HG03457 (cell line): ENCODE measurements at regions not wholly inside any gene's neighbourhood (a gene's known extent, or its start where the extent isn't known, plus 50 kb on each side); places are given as distances from the start of the nearest gene placed in this dataset.
"Not testable (repeated sequence)": the region's sequence is repeated elsewhere in the genome, so short reads cannot be mapped to it uniquely, and the experiment has no call there.

Experiments used
- ATAC-seq: cut with Tn5 transposase; IDR thresholded peaks from one replicate; pipeline ENCODE4 v1.9.1; 2021; ENCODE audit warnings: moderate number of reproducible peaks; ENCODE audit not compliant: unreplicated experiment

DNA sequence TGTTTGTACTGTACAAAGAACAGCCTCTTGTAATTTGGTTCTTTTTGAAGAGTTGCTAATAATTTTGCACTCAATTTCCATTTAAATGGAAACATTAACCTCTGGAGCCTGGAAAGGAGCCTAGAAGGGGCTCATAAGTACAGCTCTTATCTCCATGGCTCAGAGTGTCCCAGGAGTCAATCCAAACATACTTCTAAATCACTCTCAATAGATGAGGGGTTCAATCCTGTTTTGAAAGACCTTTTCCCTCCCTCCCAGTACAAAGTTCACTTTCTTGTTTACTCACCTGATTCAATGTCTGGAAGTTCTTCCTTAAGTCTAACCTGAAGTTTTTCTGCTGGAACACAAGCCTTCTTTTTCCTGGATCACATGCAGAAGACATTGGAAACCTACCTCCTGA, 273.0 kb upstream of the PLET1 start:
- no peak for ATAC-seq

DNA sequence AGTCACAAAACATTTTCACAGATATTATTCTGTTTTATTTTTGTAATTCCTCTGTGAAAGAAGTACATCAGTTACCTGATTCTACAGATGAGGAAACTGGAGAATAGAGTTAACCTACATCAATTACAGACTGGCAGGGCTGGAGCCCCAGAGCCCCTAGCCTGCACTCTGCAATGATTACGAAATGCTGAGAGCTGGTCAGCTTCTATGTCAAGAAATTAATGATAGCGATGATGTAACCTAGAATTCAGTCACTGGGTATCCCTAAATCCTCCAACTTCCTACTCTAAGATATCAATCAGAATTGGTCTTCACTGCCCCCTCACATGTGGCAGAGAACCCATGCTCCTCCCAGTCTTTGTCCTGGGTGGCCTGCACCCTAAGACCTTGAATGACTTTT, 273.5 kb upstream of the PLET1 start:
- no peak for ATAC-seq

DNA sequence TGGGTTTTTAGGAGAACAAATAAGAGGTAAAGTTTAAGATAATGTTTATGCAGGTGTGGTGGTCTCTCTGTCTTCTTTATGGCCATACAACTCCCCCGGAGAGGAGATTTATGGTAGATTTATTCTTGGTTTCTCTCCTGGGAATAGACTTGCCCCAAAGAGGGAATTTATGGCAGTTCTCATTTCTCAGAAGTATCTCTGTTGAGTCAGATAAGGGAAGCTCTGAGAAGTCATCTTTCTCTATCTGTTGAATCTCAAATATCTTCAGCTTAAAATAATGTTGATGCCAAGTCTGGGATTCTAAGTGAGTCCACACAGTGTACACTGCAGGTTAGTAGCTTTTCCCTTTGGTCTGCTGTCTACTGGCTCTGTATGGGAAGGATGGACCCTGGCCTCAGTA, 276.4 kb upstream of the PLET1 start:
- no peak for ATAC-seq

- ATAC-seq = no peak
These were observed 277.2 kb upstream of the PLET1 start for GRCh38 chr11:112537846-112538330.

- ATAC-seq = no peak
These were observed 278.0 kb upstream of the PLET1 start for GRCh38 chr11:112538534-112539280.

- ATAC-seq = not testable (repeated sequence)
These were observed 278.6 kb upstream of the PLET1 start for GRCh38 chr11:112539281-112539555.

DNA sequence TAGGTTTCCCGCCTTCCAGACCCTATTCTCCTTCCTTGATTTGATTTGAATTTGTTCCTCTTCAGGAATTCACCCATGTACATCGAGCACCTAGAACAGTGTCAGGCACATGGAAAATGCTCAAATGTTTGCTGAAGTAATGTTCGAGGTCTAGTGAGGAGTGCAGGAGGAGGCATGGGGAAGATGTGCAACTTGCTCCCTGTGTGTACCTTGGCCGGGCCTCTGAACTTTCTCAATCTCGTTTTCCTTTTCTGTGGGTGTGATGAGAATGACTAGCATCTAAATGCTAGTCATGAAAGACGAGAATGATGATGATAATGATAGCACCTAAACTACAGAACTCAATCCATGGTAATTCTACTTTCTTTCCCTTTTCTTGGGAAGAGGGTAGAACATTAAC, 279.1 kb upstream of the PLET1 start:
- ATAC-seq = no peak

DNA sequence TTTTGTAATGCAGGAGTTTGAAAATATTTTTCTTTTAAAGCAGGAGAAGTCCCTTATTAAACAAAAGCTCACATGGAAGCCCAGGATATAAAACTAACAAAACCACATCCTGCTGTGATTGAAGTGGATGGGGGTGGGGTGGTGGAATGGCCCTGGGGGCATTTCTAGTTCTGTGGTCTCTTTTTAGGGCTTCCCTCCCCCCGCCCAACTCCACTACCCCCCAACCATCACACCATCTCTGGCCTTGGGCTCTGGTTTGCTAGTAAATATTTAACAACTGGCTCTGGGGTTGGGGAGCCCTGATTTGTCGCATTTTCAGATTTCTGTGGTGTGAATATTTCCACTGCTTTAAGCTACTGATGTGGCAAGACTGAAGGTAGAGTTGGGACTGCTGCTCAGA, 279.6 kb upstream of the PLET1 start:
- no peak for ATAC-seq

GRCh38 chr11:112541140-112542046, 280.7 kb upstream of the PLET1 start:
- ATAC-seq = no peak

DNA sequence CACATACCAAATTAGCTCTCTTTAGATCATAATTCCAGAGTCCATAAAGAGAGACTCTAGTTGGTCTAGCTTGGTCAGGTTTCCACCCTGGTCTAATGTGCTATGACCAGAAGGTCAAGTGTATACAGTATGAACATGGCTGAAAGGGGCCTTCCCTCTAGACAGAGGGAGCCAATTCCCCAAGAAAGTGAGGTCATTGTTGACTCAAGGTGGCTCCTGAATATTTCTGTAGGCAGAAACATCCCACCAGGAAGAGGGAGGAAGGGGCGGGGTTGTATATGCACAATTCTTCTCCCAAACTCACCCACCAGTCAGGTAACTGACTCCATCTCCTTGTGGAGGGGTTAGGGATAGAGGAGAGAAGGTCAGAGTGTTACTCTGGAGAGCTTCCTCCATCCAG, 281.8 kb upstream of the PLET1 start:
- ATAC-seq = no peak

DNA sequence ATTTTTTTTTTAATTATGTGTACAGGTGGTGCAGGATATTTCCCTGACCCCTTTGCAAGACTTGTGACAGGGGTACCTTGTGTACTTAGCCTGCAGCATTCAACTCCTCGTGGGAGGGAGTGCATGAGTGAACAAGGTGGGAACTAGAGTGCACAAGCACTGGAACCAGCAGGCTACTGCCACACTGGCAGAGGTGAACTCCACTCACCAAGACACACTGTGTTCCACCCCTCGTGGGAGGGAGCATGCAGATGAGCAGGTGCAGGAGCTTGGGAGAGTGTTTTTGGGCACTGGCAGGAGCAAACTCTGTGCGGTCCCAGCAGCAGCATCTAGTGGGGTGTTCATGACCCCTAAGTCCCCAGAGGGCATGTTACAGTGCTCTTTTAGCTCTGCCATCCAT, 282.7 kb upstream of the PLET1 start:
- no peak for ATAC-seq

GRCh38 chr11:112548641-112549040, 288.0 kb upstream of the PLET1 start:
- no peak for ATAC-seq

GRCh38 chr11:112553205-112553731, 292.6 kb upstream of the PLET1 start:
- no peak for ATAC-seq

- no peak for ATAC-seq
These were observed 293.9 kb upstream of the PLET1 start for GRCh38 chr11:112554586-112554985.

DNA sequence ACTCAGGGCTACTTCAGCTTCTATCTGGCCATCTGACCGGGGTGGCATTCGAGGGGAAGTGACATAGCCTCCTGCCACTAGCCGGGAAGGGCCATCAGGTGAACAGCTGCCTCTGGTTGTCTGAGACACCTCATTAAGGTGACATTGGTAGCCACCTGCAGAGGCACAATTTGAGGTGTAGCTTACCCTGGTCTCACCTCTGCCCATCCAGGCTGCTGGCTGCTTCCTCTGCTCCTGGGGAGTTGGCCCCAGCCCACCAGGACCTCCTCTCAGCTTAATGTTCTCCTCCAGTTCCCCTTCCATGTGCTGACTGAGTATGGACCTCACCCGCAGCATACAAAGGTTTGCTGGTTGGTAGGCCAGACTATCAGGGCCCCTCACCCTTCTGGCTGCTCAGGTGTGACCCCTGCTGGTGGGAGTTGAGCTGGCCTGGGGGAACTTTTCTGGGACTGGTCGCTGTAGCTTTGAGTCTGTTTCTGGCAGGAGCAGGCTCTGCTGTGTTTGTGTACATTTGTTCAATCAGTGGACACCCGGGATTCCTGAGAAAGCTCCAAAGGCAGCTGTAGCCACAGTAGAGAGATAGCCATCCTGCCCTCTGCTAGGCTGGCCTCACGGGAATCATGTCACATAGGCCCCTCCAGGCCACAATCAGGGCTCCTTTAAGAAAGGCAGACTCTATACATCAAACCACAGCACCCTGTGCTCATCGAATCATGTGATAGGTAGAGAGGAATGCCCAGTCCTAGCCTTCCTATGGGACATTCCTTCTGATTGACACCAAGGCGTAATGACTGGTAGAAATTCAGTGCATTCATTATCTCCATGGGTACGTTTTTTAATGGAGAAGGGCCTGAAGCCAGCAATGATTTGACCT, 295.1 kb upstream of the PLET1 start:
- no peak for ATAC-seq

- no peak for ATAC-seq
These were observed 298.0 kb upstream of the PLET1 start for GRCh38 chr11:112558691-112559090.

DNA sequence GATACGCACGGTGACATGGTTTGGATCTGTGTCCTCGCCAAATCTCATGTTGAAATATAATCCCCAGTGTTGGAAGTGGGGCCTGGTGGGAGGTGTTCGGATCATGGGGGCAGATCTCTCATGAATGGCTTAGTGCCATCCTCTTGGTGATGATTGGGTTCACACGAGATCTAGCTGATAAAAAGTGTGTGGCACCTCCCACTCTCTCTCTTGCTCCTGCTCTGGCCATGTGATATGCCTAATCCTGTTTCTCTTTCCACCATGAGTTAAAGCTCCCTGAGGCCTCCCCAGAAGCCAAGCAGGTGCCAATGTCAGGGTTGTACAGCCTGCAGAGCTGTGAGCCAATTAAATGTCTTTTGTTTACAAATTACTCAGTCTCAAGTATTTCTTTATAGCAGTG, 303.1 kb upstream of the PLET1 start:
- no peak for ATAC-seq

GRCh38 chr11:112564228-112564955, 303.7 kb upstream of the PLET1 start:
- no peak for ATAC-seq

GRCh38 chr11:112565551-112565950, 304.9 kb upstream of the PLET1 start:
- no peak for ATAC-seq

GRCh38 chr11:112566124-112566523, 305.5 kb upstream of the PLET1 start:
- ATAC-seq = no peak
